ENCODE measurements at regions not wholly inside any gene's neighbourhood (a gene's known extent, or its start where the extent isn't known, plus 50 kb on each side); places are given as distances from the start of the nearest gene placed in this dataset.
"Not testable (repeated sequence)": the region's sequence is repeated elsewhere in the genome, so short reads cannot be mapped to it uniquely, and the experiment has no call there.

DNA sequence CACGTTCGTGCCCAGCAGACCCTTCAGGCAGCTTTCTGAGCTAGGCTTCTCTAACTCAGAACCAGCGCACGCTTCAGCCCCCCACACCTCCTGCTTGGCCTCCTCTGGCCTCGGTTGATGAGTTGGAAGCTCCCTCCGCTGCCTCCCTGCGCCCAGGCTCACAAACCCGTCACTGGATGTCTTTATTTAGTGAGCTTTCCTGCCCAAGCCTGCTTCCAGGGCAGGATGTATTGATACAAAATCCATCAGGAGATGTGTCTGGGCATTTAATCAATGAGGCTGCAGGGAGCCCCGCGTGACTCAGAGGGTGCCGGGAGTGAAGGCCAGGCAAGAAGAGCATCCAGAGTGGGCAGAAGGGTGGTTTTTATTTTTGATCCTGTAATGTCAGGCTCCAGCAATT is 316.1 kb upstream of the SFSWAP start:
- TF ChIP-seq, protein P1, sequence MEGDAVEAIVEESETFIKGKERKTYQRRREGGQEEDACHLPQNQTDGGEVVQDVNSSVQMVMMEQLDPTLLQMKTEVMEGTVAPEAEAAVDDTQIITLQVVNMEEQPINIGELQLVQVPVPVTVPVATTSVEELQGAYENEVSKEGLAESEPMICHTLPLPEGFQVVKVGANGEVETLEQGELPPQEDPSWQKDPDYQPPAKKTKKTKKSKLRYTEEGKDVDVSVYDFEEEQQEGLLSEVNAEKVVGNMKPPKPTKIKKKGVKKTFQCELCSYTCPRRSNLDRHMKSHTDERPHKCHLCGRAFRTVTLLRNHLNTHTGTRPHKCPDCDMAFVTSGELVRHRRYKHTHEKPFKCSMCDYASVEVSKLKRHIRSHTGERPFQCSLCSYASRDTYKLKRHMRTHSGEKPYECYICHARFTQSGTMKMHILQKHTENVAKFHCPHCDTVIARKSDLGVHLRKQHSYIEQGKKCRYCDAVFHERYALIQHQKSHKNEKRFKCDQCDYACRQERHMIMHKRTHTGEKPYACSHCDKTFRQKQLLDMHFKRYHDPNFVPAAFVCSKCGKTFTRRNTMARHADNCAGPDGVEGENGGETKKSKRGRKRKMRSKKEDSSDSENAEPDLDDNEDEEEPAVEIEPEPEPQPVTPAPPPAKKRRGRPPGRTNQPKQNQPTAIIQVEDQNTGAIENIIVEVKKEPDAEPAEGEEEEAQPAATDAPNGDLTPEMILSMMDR (IDR thresholded peaks at IDR 0.05 in 4 of 5, conservative IDR thresholded peaks at IDR 0.05 in 1 of 5) = not testable (repeated sequence)
- TF ChIP-seq POLR2A (IDR thresholded peaks at IDR 0.05) = not testable (repeated sequence)

Data from gastrocnemius medialis (tissue), 4 donors.